HUES6 (cell line): ENCODE measurements at regions not wholly inside any gene's neighbourhood (a gene's known extent, or its start where the extent isn't known, plus 50 kb on each side); places are given as distances from the start of the nearest gene placed in this dataset.

Experiments used
- H3K27ac ChIP-seq: 2 replicates; pipeline ENCODE4 v1.7.0; 2013; ENCODE audit warnings: low read depth, mild to moderate bottlenecking, low read length, inconsistent platforms
- H3K27me3 ChIP-seq: 2 replicates; pipeline ENCODE4 v1.6.1; 2013; ENCODE audit warnings: low read length; ENCODE audit not compliant: control insufficient read depth, insufficient read depth
- H3K36me3 ChIP-seq: 2 replicates; pipeline ENCODE4 v1.6.1; 2013; ENCODE audit warnings: low read length; ENCODE audit not compliant: control insufficient read depth, insufficient read depth
- H3K4me1 ChIP-seq: 2 replicates; pipeline ENCODE4 v1.6.1; 2013; ENCODE audit warnings: low read length; ENCODE audit not compliant: control insufficient read depth, insufficient read depth
- H3K4me3 ChIP-seq: 2 replicates; pipeline ENCODE4 v1.5.1; 2013; ENCODE audit warnings: low read depth, low read length
- H3K9ac ChIP-seq: one replicate; pipeline ENCODE4 v1.6.1; 2013; ENCODE audit warnings: mild to moderate bottlenecking, low read length
- H3K9me3 ChIP-seq: 2 replicates; pipeline ENCODE4 v1.6.1; 2013; ENCODE audit warnings: low read depth, low read length; ENCODE audit not compliant: control insufficient read depth, insufficient read depth

DNA sequence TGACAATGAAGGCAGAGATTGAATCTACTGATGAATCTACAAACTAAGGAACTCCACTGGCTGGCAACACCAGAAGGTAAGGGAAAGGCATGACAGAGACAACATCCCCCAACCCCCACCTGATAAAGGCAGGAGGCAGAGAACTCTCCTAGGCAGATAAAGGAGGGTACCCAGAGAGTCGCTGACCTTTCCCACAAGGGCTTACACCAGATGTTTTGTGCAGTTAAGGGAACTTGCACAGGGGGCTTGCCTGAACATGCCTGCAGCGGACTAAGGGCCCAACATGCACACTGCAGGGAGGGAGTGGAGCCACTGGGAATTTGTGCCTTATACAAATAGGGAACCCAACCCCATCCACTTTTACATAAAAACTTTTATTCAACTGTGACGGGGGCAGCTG, 1996.9 kb upstream of the RAG2 start:
- Histone ChIP-seq H3K27me3 (no peaks in the 10 kb centered on the region), H3K9me3 (peaks cover 3% of the 10 kb centered on the region; the same call in 1 of the 2 replicates), H3K9ac (no peak overlapping the region), H3K27ac (no peak overlapping the region), H3K36me3 (no peaks in the 10 kb centered on the region), H3K4me3 (no peak overlapping the region), H3K4me1 (no peaks in the 10 kb centered on the region)

DNA sequence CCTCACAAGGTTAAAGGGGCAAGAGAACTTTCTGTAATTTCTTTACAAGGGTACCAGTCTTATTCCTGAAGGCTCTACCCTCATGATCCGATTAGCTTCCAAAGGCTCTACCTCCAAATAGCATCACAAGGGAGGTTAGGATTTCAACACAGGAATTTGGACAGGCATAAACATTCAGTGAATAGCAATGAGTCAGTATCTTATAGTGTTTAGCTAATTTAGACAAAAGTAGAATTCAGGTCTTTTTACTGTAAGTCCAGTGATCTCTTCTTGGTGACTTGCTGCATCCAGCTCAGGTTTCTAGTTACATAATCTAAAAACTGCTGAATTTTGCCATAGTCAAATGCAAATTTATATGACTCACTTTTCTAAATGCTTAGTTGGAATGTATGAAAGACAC, 1995.6 kb upstream of the RAG2 start:
- Histone ChIP-seq H3K9me3 (peaks cover 3% of the 10 kb centered on the region; the same call in 1 of the 2 replicates), H3K9ac (no peak overlapping the region), H3K4me1 (no peaks in the 10 kb centered on the region), H3K27ac (no peak overlapping the region), H3K27me3 (no peaks in the 10 kb centered on the region), H3K36me3 (no peaks in the 10 kb centered on the region), H3K4me3 (no peak overlapping the region)

DNA sequence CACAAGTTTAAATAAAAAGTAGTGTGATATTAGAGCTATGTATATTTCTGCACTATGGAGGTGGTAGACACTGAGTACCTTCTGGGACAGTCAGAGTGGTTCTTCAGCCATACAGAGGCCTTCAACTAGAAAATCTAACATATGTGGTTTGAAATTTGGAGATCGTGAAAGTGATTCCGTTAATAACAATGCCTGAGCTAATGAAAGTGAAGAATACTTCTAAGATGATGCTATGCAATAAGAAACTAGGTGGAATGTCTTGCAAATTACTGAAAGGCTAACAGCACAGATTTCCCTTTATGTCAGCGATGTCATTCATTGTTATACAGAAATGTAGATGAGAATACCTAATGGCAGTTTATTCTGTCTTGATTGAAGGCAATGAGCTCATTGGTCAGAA, 1984.7 kb upstream of the RAG2 start:
- no peaks in the 10 kb centered on the region for H3K36me3 ChIP-seq
- peaks cover 9% of the 10 kb centered on the region for H3K9me3 ChIP-seq
- H3K4me1 ChIP-seq = peaks cover 15% of the 10 kb centered on the region; the same call in 1 of the 2 replicates
- no peak overlapping the region for H3K4me3 ChIP-seq
- no peaks in the 10 kb centered on the region for H3K27me3 ChIP-seq
- H3K27ac ChIP-seq = no peak overlapping the region; the same call in 1 of the 2 replicates
- no peak overlapping the region for H3K9ac ChIP-seq

DNA sequence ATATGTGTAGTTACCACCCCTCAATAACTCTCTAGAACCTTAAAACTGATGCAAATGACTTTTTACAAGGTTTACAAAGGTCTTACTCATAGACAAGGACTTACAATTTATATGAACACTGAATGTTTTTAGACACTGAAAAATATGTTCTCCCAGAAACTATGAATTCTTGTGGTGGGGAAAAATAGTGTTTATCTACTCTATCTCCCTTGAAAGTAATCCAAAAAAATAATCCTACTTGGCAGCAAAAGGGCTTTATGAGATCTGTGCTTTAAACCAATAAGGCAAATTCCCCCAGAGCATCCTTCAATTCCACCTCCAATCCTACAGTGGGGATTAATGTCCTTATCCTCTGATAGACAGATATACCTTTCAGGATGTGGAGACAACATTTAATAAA, 1984.1 kb upstream of the RAG2 start:
- no peaks in the 10 kb centered on the region for H3K36me3 ChIP-seq
- peaks cover 15% of the 10 kb centered on the region for H3K9me3 ChIP-seq

DNA sequence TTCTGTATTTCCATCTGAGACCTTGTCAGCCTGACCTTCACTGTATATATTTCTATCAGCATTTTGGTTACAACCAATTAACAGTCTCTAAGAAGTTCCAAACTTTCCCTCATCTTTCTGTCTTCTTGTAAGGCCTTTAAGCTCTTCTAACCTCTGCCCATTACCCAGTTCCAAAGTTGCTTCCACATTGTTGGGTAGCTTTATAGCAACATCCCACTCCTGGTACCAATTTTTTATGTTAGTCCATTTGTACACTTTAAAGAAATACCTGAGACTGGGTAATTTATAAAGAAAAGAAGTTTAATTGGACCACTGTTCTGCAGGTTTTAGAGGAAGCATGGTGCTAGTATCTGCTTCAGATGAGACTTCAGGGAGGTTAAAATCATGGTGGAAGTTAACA, 1979.7 kb upstream of the RAG2 start:
- Histone ChIP-seq H3K9ac (no peak overlapping the region), H3K27me3 (no peaks in the 10 kb centered on the region), H3K27ac (no peak overlapping the region), H3K4me1 (no peaks in the 10 kb centered on the region; the same call in 1 of the 2 replicates), H3K4me3 (no peak overlapping the region), H3K9me3 (peaks cover 24% of the 10 kb centered on the region), H3K36me3 (no peaks in the 10 kb centered on the region)

More for the DNA sequence above, 1984.1 kb upstream of the RAG2 start:
- H3K27ac ChIP-seq = no peak overlapping the region
- no peak overlapping the region for H3K4me3 ChIP-seq
- no peaks in the 10 kb centered on the region for H3K27me3 ChIP-seq
- H3K9ac ChIP-seq = no peak overlapping the region
- H3K4me1 ChIP-seq = peaks cover 15% of the 10 kb centered on the region; the same call in 1 of the 2 replicates

DNA sequence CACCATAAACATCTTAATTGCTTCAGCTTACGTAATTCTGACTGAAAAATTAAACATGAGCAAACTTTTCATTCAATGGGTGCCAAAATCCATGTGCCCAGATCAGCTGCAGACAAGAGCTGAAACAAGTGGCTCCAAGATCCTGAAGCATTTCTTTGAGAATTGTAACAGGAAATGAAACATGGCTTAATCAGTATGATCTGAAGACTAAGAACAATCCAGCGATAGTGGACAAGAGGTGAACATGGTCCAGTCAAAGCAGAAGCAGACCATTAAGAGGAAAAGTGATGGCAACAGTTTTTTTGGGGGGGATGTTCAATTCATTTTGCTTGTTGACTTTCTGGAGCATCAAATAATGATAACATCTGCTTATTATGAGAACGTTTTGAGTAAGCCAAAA, 1964.5 kb upstream of the RAG2 start:
- no peaks in the 10 kb centered on the region for H3K36me3 ChIP-seq
- H3K27ac ChIP-seq = no peak overlapping the region

DNA sequence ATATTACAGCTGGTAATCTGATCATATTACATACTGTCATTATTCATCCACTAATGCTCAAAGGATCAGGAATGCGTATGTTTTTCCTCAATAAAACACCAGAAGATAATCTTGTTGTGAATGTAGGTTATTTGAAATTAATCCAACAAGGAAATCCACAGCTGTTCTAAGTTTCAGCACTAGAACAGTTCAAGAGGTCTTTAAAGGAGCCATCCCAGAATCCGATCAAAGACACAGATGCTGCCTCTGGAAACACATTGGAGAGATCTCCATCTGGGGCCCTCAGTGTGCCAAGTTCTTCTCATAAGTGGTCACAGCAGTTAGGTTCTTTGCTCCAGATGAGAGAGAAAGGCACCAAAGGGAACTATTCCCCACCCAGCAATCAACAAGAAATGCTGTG, 1955.1 kb upstream of the RAG2 start:
- Histone ChIP-seq H3K27me3 (no peaks in the 10 kb centered on the region), H3K4me1 (no peaks in the 10 kb centered on the region), H3K9me3 (no peaks in the 10 kb centered on the region), H3K36me3 (no peaks in the 10 kb centered on the region), H3K27ac (no peak overlapping the region), H3K9ac (no peak overlapping the region), H3K4me3 (no peak overlapping the region)

More for the DNA sequence above, 1964.5 kb upstream of the RAG2 start:
- no peaks in the 10 kb centered on the region for H3K27me3 ChIP-seq
- H3K4me1 ChIP-seq = no peaks in the 10 kb centered on the region
- H3K4me3 ChIP-seq = no peak overlapping the region
- no peak overlapping the region for H3K9ac ChIP-seq
- no peaks in the 10 kb centered on the region for H3K9me3 ChIP-seq

DNA sequence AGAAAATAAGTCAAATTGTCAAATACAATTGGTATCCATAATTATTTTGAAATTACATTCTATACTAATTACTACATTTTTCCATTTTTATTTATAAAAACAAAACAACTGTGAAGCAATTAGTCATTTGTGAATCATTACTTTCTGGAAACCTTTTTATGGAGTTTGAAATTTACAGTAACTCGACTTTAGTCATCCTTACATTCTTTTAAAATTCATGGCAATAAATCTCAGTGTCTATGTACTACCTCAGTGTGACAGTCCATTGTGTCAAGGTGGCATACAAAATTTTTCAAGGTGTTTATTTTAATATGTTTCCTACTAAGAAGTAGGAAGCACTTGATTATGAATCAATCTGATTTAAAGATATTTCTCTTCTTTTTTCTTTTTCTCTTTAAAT, 1949.4 kb upstream of the RAG2 start:
- Histone ChIP-seq H3K27me3 (no peaks in the 10 kb centered on the region), H3K27ac (no peak overlapping the region), H3K36me3 (no peaks in the 10 kb centered on the region), H3K9me3 (no peaks in the 10 kb centered on the region), H3K4me1 (no peaks in the 10 kb centered on the region), H3K9ac (no peak overlapping the region), H3K4me3 (no peak overlapping the region)

DNA sequence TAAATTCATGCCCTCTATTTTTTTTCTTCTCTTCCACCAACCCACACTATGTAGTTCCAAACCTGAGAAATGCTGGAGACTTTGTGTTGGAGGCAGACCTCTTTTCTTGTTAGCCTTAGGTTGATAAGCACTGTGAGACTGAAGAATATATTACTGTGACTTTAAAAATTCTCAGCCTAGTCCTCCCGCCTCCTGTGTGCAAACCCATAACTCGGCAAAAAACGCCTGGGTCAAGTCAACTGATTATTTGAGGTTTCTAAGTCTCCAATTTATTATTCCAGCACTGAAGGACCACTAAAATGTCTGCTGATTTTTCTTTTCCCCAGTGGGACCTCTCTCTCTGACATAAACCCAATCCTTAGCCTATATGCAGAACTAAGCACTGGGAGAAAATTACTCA, 1946.0 kb upstream of the RAG2 start:
- no peaks in the 10 kb centered on the region for H3K27me3 ChIP-seq
- no peak overlapping the region for H3K27ac ChIP-seq
- no peaks in the 10 kb centered on the region for H3K4me1 ChIP-seq
- H3K4me3 ChIP-seq = no peak overlapping the region
- H3K9me3 ChIP-seq = no peaks in the 10 kb centered on the region
- H3K9ac ChIP-seq = no peak overlapping the region
- H3K36me3 ChIP-seq = no peaks in the 10 kb centered on the region

DNA sequence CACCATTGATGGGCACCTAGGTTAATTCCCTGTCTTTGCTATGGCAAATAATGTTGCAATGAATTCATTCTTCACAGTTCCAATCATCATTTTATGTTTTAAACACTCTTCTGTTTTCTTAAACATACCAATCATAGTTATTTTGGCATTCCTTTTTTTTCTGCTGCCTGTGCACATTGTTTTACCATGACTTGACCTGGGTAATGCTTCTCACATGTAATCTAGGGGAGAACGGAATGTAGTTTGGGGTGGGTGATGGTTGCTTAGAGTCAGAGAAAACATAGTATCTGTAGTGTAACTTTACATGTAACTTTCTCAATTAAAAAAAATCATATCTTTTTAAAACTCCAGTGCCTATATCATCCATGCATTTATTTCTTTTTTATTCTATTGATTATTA, 1945.3 kb upstream of the RAG2 start:
- Histone ChIP-seq H3K9me3 (no peaks in the 10 kb centered on the region), H3K27me3 (no peaks in the 10 kb centered on the region), H3K4me1 (no peaks in the 10 kb centered on the region), H3K27ac (no peak overlapping the region), H3K4me3 (no peak overlapping the region), H3K9ac (no peak overlapping the region), H3K36me3 (no peaks in the 10 kb centered on the region)

DNA sequence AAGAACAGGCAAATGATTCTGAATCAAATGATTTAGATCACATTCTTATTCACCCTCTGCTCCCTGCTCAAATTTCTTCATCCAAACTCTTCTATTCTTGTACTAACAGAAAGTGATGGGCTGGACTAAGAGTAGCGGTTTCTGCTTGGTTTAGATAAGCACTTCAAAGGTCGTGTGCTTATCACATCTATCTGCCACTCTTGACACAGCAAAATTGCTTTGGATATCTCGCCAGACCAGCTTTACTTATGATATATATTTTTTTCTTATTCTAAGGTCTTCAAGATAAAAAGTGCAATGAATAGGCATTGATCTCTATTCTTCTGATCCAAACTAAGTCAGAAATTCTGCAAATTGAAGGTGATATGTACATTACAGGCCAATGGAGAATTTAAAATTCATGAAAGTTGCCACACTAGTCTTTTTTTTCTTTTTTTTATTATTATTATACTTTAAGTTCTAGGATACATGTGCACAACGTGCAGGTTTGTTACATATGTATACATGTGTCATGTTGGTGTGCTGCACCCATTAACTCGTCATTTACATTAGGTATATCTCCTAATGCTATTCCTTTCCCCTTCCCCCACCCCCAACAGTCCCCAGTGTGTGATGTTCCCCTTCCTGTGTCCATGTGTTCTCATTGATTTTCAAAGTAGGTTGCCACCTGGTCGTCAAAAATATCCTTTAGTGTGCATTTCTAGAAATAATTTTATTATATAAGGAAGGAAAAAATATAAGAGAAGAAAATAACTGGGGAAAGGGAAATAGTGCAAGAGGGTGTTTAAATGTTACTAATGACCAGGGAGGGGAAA, 1941.0 kb upstream of the RAG2 start:
- H3K9ac ChIP-seq = no peak overlapping the region
- H3K4me3 ChIP-seq = no peak overlapping the region
- no peaks in the 10 kb centered on the region for H3K9me3 ChIP-seq
- H3K36me3 ChIP-seq = no peaks in the 10 kb centered on the region
- no peaks in the 10 kb centered on the region for H3K27me3 ChIP-seq
- H3K4me1 ChIP-seq = no peaks in the 10 kb centered on the region
- H3K27ac ChIP-seq = no peak overlapping the region
